B cell (primary cell): ENCODE measurements at regions not wholly inside any gene's neighbourhood (a gene's known extent, or its start where the extent isn't known, plus 50 kb on each side); places are given as distances from the start of the nearest gene placed in this dataset.

Experiments used
- ATAC-seq: fragments of 200-7000 bp; cut with Tn5 transposase; one replicate; pipeline ENCODE4 v1.10.0; 2021; ENCODE audit warnings: low read depth, mild to moderate bottlenecking, moderate number of reproducible peaks, moderate library complexity
- CTCF ChIA-PET: fragments of 350-600 bp; sonication (Branson Sonifier 250); formaldehyde crosslinking; loops from one replicate; lab custom pipeline; 2021; ENCODE audit warnings: antibody characterized with exemption, inconsistent platforms; lab: Charles Lee
- POLR2A ChIA-PET: fragments of 350-600 bp; sonication (Branson Sonifier 250); formaldehyde crosslinking; loops from one replicate; lab custom pipeline; 2021; ENCODE audit warnings: antibody characterized with exemption; lab: Charles Lee
- DNase-seq: peaks from one replicate; pipeline ENCODE4 v3.0.0; 2013
- H2AFZ ChIP-seq: 2 replicates; pipeline ENCODE4 v1.6.1; 2012; ENCODE audit warnings: mild to moderate bottlenecking, low read depth, low read length; ENCODE audit not compliant: insufficient read depth, poor library complexity, severe bottlenecking
- H3K27ac ChIP-seq, 2 donors: 1 replicate in 1 of 2; 2 replicates in 1 of 2; pipeline ENCODE4 v1.5.1; 2012 to 2013; ENCODE audit warnings: low read length in 2 of 2, mild to moderate bottlenecking in 2 of 2, moderate library complexity in 1 of 2
- H3K27me3 ChIP-seq, 4 experiments: fragments of 200-600 bp in 1 of 4; sonication (generic) in 1 of 4; replicated peaks in 1 of 4; 1 replicate in 2 of 4; 2 replicates in 2 of 4; pipeline versions ENCODE4 v1.6.1 to v1.7.0; 2013 to 2016; ENCODE audit warnings: low read length in 3 of 4, mild to moderate bottlenecking in 2 of 4, mixed read lengths in 1 of 4, moderate library complexity in 1 of 4; ENCODE audit not compliant: insufficient read depth in 4 of 4, control insufficient read depth in 3 of 4; ENCODE audit errors: control extremely low read depth in 1 of 4
- H3K36me3 ChIP-seq, 2 experiments: replicated peaks in 1 of 2; 1 replicate in 1 of 2; 2 replicates in 1 of 2; pipeline versions ENCODE4 v1.6.1 to v1.7.1; 2013; ENCODE audit warnings: low read length in 1 of 2; ENCODE audit not compliant: insufficient read depth in 2 of 2, control insufficient read depth in 1 of 2; ENCODE audit errors: control extremely low read depth in 1 of 2, extremely low read depth in 1 of 2
- H3K4me1 ChIP-seq, 2 donors: fragments of 200-600 bp in 1 of 2; sonication (generic) in 1 of 2; 1 replicate in 1 of 2; 2 replicates in 1 of 2; pipeline versions ENCODE4 v1.5.1 to v1.6.1; 2013 to 2017; ENCODE audit warnings: low read length in 2 of 2; ENCODE audit not compliant: control insufficient read depth in 2 of 2, insufficient read depth in 2 of 2
- H3K4me2 ChIP-seq: replicated peaks from 2 replicates; pipeline ENCODE3; 2012; ENCODE audit warnings: mild to moderate bottlenecking, low read depth, low read length; ENCODE audit not compliant: poor library complexity, severe bottlenecking
- H3K4me3 ChIP-seq, 5 experiments: fragments of 200-600 bp in 1 of 5; sonication (generic) in 1 of 5; 1 replicate in 3 of 5; 2 replicates in 2 of 5; pipeline versions ENCODE4 v1.5.1 to v1.7.0; 2011 to 2016; ENCODE audit warnings: low read length in 4 of 5, mild to moderate bottlenecking in 4 of 5, low read depth in 2 of 5, control low read depth in 1 of 5, moderate library complexity in 1 of 5; ENCODE audit not compliant: insufficient read depth in 1 of 5; ENCODE audit errors: control extremely low read depth in 1 of 5, extremely low read depth in 1 of 5
- H3K79me2 ChIP-seq: fragments of 200-600 bp; sonication (generic); one replicate; pipeline ENCODE4 v1.6.0; 2016; ENCODE audit warnings: low read length; ENCODE audit not compliant: control insufficient read depth, insufficient read depth
- H3K9ac ChIP-seq: fragments of 200-600 bp; sonication (generic); 2 replicates; pipeline ENCODE4 v1.6.1; 2017; ENCODE audit warnings: mild to moderate bottlenecking, low read length, moderate library complexity
- H3K9me3 ChIP-seq, 3 donors: one replicate each; pipeline versions ENCODE4 v1.6.1 to v1.7.1; 2013; ENCODE audit warnings: low read length in 2 of 3; ENCODE audit not compliant: control insufficient read depth in 2 of 3, insufficient read depth in 1 of 3; ENCODE audit errors: control extremely low read depth in 1 of 3
- H4K20me1 ChIP-seq: 2 replicates; pipeline ENCODE4 v1.6.0; 2012; ENCODE audit warnings: mild to moderate bottlenecking, low read length; ENCODE audit not compliant: insufficient read depth, control insufficient read depth, poor library complexity, severe bottlenecking
- H3K27ac Mint-ChIP-seq: one replicate; pipeline ENCODE4 v1.8.0; 2021; ENCODE audit warnings: mixed read lengths
- H3K27me3 Mint-ChIP-seq: one replicate; pipeline ENCODE4 v1.8.0; 2021; ENCODE audit warnings: mixed read lengths
- H3K4me1 Mint-ChIP-seq: one replicate; pipeline ENCODE4 v1.8.0; 2021; ENCODE audit warnings: mixed read lengths
- H3K4me3 Mint-ChIP-seq: one replicate; pipeline ENCODE4 v1.8.0; 2021; ENCODE audit warnings: mixed read lengths
- H3K9me3 Mint-ChIP-seq: one replicate; pipeline ENCODE4 v1.8.0; 2022; ENCODE audit warnings: mixed read lengths; ENCODE audit not compliant: insufficient read depth
- EZH2 ChIP-seq: IDR thresholded peaks from 2 replicates; pipeline ENCODE4 v1.6.1; 2012; ENCODE audit warnings: borderline replicate concordance, low read depth, mild to moderate bottlenecking, moderate library complexity, low read length; ENCODE audit not compliant: insufficient read depth, poor library complexity, severe bottlenecking
- WGBS: methylation state at CpG from one replicate; pipeline ENCODE4 v1.1.5; 2013; ENCODE audit warnings: missing lambda C conversion rate; ENCODE audit not compliant: insufficient coverage; 5-methylcytosine and 5-hydroxymethylcytosine counted together
- intact Hi-C: fragments of 100-400 bp; cut with micrococcal nuclease; formaldehyde crosslinking; loops from one replicate; pipeline ENCODE4 v1.10.0; 2022
- TF ChIP-seq, protein P1 (sequence below): fragments of 200-600 bp; IDR thresholded peaks from one replicate; pipeline ENCODE4 v1.8.0; 2022; ENCODE audit warnings: antibody characterized with exemption, mild to moderate bottlenecking

DNA sequence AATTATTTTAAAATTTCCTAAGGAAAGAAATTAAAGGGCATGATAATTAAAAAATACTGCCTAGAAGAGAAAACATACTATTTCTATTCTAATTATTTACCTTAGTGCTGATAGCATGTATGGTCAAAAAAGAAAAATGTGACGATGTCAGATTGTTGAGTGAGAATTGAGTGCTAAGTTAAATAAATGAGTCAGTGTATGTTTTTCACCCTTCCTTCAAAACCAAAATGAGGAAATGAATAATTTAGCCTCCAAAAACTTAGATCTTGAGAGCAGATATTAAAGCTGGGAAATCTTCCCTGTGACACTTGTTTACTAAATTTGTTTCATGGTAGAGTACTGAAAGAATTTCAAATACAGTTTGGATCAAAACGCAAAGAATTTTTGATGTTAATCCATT is 58.6 kb upstream of the NYAP2 start:
- H3K4me3 ChIP-seq = no peak overlapping the region
- Mint-ChIP-seq H3K4me3 (no peak overlapping the region), H3K4me1 (no peaks in the 10 kb centered on the region), H3K27me3 (no peaks in the 10 kb centered on the region), H3K9me3 (no peaks in the 10 kb centered on the region), H3K27ac (no peak overlapping the region)
- no peaks in the 10 kb centered on the region for H3K27me3 ChIP-seq
- no peak overlapping the region for H3K27ac ChIP-seq
- H3K4me2 ChIP-seq = no peak overlapping the region
- H3K36me3 ChIP-seq = no peaks in the 10 kb centered on the region
- no peaks in the 10 kb centered on the region for H4K20me1 ChIP-seq
- POLR2A ChIA-PET = no interaction called here
- WGBS = no CpG with 5 or more reads among the region's 2 CpGs
- TF ChIP-seq, protein P1, sequence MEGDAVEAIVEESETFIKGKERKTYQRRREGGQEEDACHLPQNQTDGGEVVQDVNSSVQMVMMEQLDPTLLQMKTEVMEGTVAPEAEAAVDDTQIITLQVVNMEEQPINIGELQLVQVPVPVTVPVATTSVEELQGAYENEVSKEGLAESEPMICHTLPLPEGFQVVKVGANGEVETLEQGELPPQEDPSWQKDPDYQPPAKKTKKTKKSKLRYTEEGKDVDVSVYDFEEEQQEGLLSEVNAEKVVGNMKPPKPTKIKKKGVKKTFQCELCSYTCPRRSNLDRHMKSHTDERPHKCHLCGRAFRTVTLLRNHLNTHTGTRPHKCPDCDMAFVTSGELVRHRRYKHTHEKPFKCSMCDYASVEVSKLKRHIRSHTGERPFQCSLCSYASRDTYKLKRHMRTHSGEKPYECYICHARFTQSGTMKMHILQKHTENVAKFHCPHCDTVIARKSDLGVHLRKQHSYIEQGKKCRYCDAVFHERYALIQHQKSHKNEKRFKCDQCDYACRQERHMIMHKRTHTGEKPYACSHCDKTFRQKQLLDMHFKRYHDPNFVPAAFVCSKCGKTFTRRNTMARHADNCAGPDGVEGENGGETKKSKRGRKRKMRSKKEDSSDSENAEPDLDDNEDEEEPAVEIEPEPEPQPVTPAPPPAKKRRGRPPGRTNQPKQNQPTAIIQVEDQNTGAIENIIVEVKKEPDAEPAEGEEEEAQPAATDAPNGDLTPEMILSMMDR = no peak
- no peak for TF ChIP-seq EZH2
- no peaks in the 10 kb centered on the region for H3K4me1 ChIP-seq
- no peak for ATAC-seq
- no peak overlapping the region for H3K9ac ChIP-seq
- no peak for DNase-seq
- no peaks in the 10 kb centered on the region for H3K9me3 ChIP-seq
- H3K79me2 ChIP-seq = no peaks in the 10 kb centered on the region
- CTCF ChIA-PET = no interaction called here
- H2AFZ ChIP-seq = no peak overlapping the region
- intact Hi-C loops = no loop called here

DNA sequence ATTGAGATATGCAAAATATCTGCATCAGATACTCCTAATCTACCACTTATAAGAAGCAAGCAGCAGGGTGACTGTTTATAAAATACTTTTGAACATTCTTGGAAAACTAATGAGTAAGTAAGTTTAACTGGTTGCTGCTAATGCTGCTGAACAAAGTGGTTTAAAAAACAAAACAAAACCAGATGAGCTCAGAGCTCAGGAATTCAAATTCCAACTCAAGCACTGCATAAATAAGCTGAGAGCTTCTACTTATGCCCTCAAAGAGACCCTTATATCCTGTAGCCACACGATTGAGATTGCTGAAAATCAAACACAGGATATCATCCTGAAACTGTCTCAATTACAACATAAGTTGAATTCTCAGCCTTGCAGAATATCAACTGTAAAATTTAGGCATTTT is 62.3 kb upstream of the NYAP2 start:
- Mint-ChIP-seq H3K4me3 (no peak overlapping the region), H3K9me3 (no peaks in the 10 kb centered on the region), H3K4me1 (no peaks in the 10 kb centered on the region), H3K27ac (no peak overlapping the region), H3K27me3 (no peaks in the 10 kb centered on the region)
- H3K9me3 ChIP-seq = no peaks in the 10 kb centered on the region
- H3K9ac ChIP-seq = no peak overlapping the region
- no peak overlapping the region for H3K4me2 ChIP-seq
- H2AFZ ChIP-seq = no peak overlapping the region
- POLR2A ChIA-PET = no interaction called here
- H3K36me3 ChIP-seq = no peaks in the 10 kb centered on the region
- DNase-seq (no peak), ATAC-seq (no peak)
- intact Hi-C loops = no loop called here
- H4K20me1 ChIP-seq = no peaks in the 10 kb centered on the region
- no peak for TF ChIP-seq EZH2
- TF ChIP-seq, protein P1 = no peak
- H3K4me3 ChIP-seq = no peak overlapping the region
- WGBS = no CpG with 5 or more reads among the region's 1 CpG
- no peaks in the 10 kb centered on the region for H3K27me3 ChIP-seq
- H3K79me2 ChIP-seq = no peaks in the 10 kb centered on the region
- CTCF ChIA-PET = no interaction called here
- no peak overlapping the region for H3K27ac ChIP-seq
- no peaks in the 10 kb centered on the region for H3K4me1 ChIP-seq
